Body of pancreas (tissue), 4 donors: ENCODE measurements at regions not wholly inside any gene's neighbourhood (a gene's known extent, or its start where the extent isn't known, plus 50 kb on each side); places are given as distances from the start of the nearest gene placed in this dataset.

Source experiments
- POLR2A ChIP-seq, 3 donors: fragments of 450-650 bp; IDR thresholded peaks; one replicate each; pipeline ENCODE4 v1.6.1; 2016; ENCODE audit warnings: antibody characterized with exemption in 3 of 3, mild to moderate bottlenecking in 2 of 3
- TF ChIP-seq, protein P1 (sequence below), 7 experiments: fragments of 450-650 bp in 4 of 7; fragments of 200-600 bp in 3 of 7; sonication (generic) in 3 of 7; IDR thresholded peaks; one replicate each; pipeline ENCODE4 v1.5.1; 2016 to 2019; ENCODE audit warnings: antibody characterized with exemption in 7 of 7

DNA sequence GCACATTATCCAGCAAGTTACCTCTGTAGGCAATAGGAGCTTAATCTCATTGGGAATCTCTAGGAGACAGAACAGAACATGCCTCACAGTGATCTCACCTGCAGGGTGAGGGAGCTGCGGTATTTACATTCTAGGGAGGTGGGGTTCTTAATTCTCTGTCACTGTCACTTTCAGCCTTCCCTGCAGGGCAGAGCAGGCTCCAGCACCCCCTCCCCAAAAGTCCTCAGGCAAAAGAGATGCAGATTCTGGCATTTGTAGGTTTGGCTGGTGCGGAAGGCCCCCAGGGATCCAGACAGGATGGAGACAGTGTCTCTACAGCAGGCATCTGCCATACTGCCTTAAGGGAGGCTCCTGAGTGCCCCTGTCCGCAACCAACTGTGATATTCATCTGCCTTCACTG lies 166.4 kb upstream of the ATP6AP2 start:
- no peak for TF ChIP-seq POLR2A (IDR thresholded peaks at IDR 0.05)
- TF ChIP-seq, protein P1, sequence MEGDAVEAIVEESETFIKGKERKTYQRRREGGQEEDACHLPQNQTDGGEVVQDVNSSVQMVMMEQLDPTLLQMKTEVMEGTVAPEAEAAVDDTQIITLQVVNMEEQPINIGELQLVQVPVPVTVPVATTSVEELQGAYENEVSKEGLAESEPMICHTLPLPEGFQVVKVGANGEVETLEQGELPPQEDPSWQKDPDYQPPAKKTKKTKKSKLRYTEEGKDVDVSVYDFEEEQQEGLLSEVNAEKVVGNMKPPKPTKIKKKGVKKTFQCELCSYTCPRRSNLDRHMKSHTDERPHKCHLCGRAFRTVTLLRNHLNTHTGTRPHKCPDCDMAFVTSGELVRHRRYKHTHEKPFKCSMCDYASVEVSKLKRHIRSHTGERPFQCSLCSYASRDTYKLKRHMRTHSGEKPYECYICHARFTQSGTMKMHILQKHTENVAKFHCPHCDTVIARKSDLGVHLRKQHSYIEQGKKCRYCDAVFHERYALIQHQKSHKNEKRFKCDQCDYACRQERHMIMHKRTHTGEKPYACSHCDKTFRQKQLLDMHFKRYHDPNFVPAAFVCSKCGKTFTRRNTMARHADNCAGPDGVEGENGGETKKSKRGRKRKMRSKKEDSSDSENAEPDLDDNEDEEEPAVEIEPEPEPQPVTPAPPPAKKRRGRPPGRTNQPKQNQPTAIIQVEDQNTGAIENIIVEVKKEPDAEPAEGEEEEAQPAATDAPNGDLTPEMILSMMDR (IDR thresholded peaks at IDR 0.05) = no peak
